Stimulated activated naive B cell treated with anti-CD40 and anti-IgM and Interleukin-4, amounts not matched to agents 10 μg/mL and 1 μg/mL and 100 μg/mL, for 72 hours (primary cell): ENCODE measurements at regions not wholly inside any gene's neighbourhood (a gene's known extent, or its start where the extent isn't known, plus 50 kb on each side); places are given as distances from the start of the nearest gene placed in this dataset.

ENCODE experiments used
- ATAC-seq, 2 donors: fragments of 150-1000 bp; cut with Tn5 transposase; replicated peaks; 2 replicates each; pipeline ENCODE4 v1.10.0; 2021; ENCODE audit warnings: moderate library complexity in 1 of 2
- DNase-seq: peaks from one replicate; pipeline ENCODE4 v3.0.0; 2021
- H3K27ac Mint-ChIP-seq: one replicate; pipeline ENCODE4 v1.8.0; 2022; ENCODE audit warnings: mild to moderate bottlenecking, mixed read lengths
- H3K27me3 Mint-ChIP-seq, 2 donors: one replicate each; pipeline ENCODE4 v1.8.0; 2022; ENCODE audit warnings: mixed read lengths in 2 of 2
- H3K36me3 Mint-ChIP-seq, 2 donors: one replicate each; pipeline ENCODE4 v1.8.0; 2022; ENCODE audit warnings: mixed read lengths in 2 of 2, mild to moderate bottlenecking in 1 of 2
- H3K4me1 Mint-ChIP-seq, 2 donors: one replicate each; pipeline ENCODE4 v1.8.0; 2022; ENCODE audit warnings: mixed read lengths in 2 of 2, mild to moderate bottlenecking in 1 of 2
- H3K4me3 Mint-ChIP-seq, 2 donors: one replicate each; pipeline ENCODE4 v1.8.0; 2022; ENCODE audit warnings: mild to moderate bottlenecking in 2 of 2, mixed read lengths in 2 of 2, moderate library complexity in 1 of 2
- H3K9me3 Mint-ChIP-seq, 2 donors: one replicate each; pipeline ENCODE4 v1.8.0; 2022; ENCODE audit warnings: mixed read lengths in 2 of 2, mild to moderate bottlenecking in 1 of 2

GRCh38 chr6:170182093-170182780 lies 108.6 kb downstream of the DLL1 start:
- no peak overlapping the region for H3K27ac Mint-ChIP-seq
- peaks cover 5% of the 10 kb centered on the region in 2 donors for H3K27me3 Mint-ChIP-seq
- H3K4me3 Mint-ChIP-seq, result no peak overlapping the region
- H3K9me3 Mint-ChIP-seq, result peaks cover 12 to 13% of the 10 kb centered on the region in 2 donors
- ATAC-seq (no peak), DNase-seq (no peak)
- H3K36me3 Mint-ChIP-seq, result peaks cover 0 to 2% of the 10 kb centered on the region in 2 donors
- H3K4me1 Mint-ChIP-seq, result peaks cover 0 to 4% of the 10 kb centered on the region in 2 donors

DNA sequence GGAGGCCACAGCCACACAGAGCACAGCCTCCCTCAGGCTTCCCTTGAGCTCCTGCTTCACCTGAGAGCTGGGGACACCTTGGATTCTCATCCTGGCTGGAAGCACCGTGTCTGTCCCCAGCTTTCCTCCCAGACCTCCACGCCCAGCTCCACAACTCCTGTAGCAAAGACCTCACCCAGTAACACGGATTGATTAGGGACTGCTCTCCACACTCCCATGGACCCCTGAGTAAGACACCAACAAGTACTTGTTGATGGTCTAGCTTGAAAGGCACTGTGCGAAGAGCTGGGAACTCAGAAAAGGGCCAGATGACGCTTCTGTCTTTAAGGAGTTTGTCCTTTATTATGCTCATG lies 109.6 kb downstream of the DLL1 start:
- Mint-ChIP-seq H3K27ac (no peak overlapping the region), H3K4me1 (peaks cover 5 to 9% of the 10 kb centered on the region in 2 donors), H3K27me3 (peaks cover 5 to 11% of the 10 kb centered on the region in 2 donors), H3K9me3 (peaks cover 15 to 17% of the 10 kb centered on the region in 2 donors), H3K4me3 (no peak overlapping the region), H3K36me3 (peaks cover 5% of the 10 kb centered on the region in 2 donors)
- ATAC-seq, result no peak
- no peak for DNase-seq

- Mint-ChIP-seq H3K4me3 (no peak overlapping the region), H3K27ac (no peak overlapping the region), H3K36me3 (peaks cover 5% of the 10 kb centered on the region in 2 donors), H3K4me1 (peaks cover 5 to 9% of the 10 kb centered on the region in 2 donors), H3K9me3 (peaks cover 15 to 17% of the 10 kb centered on the region in 2 donors), H3K27me3 (peaks cover 5 to 11% of the 10 kb centered on the region in 2 donors)
- ATAC-seq (no peak), DNase-seq (no peak)
These were observed 110.1 kb downstream of the DLL1 start for GRCh38 chr6:170180671-170181337.

DNA sequence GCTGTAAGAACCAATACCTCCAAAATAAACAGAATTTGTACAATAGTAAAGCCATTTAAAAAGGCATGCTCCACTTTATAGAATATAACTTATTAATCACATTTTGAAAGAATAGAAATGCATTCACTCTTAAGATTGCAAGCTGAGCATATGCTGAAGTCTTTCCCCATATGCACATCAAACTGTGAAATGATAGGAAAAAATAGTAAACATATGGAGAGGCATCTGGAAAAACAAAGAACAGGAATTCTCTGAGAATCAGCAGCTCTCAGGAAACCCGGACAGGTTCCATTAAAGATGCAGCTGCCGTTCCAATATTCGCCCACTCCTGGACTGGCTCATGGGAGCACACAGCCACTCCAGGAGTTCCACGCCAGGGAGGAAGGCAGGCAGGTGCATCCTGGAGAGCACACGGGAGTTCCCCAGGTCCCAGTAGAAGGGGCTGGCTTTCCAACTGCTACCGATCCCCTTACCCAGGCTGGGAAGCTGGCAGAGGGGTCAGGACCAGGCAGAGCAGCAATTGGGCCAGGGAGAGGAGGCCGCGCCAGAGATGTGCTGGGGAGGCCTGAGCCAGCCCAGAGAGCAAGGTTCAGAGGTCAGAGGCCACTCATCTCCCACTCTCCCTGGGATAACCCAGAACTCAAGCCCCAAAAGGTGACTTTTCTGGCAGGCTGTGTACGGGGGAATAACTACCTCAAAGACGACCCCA lies 111.1 kb downstream of the DLL1 start:
- ATAC-seq, result no peak
- H3K36me3 Mint-ChIP-seq, result peaks cover 5% of the 10 kb centered on the region in 2 donors
- DNase-seq, result no peak
- H3K9me3 Mint-ChIP-seq, result peaks cover 15 to 17% of the 10 kb centered on the region in 2 donors
- no peak overlapping the region for H3K4me3 Mint-ChIP-seq
- H3K27ac Mint-ChIP-seq, result no peak overlapping the region
- peaks cover 5 to 9% of the 10 kb centered on the region in 2 donors for H3K4me1 Mint-ChIP-seq
- H3K27me3 Mint-ChIP-seq, result peaks cover 5 to 11% of the 10 kb centered on the region in 2 donors

DNA sequence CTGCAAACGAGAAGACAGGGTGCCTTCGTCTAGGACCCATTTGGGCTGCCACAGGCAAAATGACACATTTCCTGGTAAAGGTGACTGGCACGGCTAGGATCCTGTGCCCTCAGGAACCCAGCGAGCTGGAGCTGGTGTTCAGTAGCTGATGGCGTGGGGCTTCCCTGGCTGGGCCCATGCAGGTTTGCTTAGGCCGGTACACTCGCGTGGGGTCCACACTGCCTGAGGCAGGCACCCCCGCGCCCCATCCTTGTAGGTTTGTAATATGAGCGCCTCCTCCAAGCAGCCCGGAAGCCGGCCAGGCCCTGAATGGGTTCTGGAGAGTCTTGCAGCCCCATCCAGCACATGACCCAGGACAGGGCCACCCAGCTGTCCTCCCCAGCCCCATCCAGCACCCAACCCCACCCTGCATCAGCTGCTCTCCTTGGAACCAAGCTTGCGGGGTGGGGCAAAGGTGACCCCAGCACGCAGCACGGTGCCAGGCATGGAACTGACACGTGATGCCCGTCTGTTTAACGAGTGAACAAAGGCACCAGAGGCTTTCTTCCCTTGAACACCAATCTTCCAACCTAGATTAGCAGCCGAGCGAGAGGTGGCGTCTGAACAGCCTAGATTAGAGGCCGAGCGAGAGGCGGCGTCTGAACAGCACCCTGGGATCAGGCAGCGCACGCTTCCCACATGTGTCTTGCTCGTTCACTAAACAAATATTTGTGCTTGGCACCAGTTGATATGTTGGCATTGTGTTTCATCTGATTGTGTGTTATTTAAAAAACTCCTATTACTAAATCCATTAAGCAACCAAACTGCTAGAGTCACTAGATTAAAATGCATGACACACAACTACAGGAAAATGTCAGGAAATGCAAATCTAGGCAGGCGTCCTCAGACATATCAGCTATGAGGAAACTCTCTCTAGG lies 112.1 kb downstream of the DLL1 start:
- ATAC-seq (no peak), DNase-seq (no peak)
- H3K36me3 Mint-ChIP-seq, result peaks cover 5% of the 10 kb centered on the region in 2 donors
- H3K27ac Mint-ChIP-seq, result no peak overlapping the region
- peaks cover 5 to 11% of the 10 kb centered on the region in 2 donors for H3K27me3 Mint-ChIP-seq
- H3K4me1 Mint-ChIP-seq, result peaks cover 5 to 9% of the 10 kb centered on the region in 2 donors
- H3K9me3 Mint-ChIP-seq, result peaks cover 15 to 17% of the 10 kb centered on the region in 2 donors
- no peak overlapping the region for H3K4me3 Mint-ChIP-seq

GRCh38 chr6:170177772-170178560 lies 112.9 kb downstream of the DLL1 start:
- no peak for DNase-seq
- ATAC-seq, result no peak
- Mint-ChIP-seq H3K9me3 (peaks cover 10 to 11% of the 10 kb centered on the region in 2 donors), H3K27me3 (peaks cover 13 to 16% of the 10 kb centered on the region in 2 donors), H3K4me3 (peak overlapping the region in 1 of 2 donors; percentile 36), H3K4me1 (peaks cover 5 to 7% of the 10 kb centered on the region in 2 donors), H3K27ac (peak overlapping the region; percentile 65), H3K36me3 (peaks cover 3 to 5% of the 10 kb centered on the region in 2 donors)

DNA sequence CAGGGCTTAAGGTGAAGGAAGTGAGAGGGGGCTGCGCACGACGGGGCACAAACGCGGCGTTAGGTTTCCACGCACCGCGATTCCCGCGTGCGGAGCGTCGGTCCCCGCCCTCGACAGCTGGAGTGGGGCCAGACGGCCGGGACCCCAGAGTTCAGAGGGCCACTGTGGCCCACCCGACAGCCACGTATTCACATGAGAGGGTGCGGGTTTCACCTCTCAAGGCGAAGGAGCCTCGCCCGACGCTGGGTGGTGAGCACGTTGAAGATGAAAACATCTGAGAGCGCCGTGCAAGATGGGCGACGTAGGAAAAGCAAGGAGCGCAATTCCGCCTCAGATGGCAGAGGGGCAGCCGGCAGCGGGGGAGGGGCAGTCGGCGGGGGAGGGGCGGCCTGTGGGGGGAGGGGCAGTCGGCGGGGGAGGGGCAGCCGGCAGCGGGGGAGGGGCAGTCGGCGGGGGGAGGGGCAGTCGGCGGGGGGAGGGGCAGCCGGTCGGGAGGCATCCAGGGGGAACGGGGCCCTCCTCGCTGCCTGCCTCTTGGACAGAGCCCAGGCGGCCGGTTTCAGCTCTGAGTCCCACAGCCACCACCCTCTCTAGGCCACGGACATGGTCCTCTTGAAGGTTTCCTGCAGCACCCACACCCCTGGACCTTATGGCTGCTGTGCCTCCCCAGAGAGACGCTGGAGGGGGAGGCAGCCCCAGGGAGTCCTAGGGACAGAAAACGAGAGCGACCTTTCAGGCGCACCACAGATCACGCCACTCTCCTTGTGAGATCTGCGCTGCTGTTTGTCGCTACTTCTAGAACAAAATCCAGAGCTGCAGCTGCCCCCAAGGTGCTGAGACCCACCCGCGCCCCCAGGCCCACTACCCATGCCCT lies 113.7 kb downstream of the DLL1 start:
- peak overlapping the region; percentile 46 to 82 for H3K4me3 Mint-ChIP-seq
- H3K4me1 Mint-ChIP-seq, result peaks cover 5 to 6% of the 10 kb centered on the region in 2 donors
- H3K27ac Mint-ChIP-seq, result peak overlapping the region; percentile 98
- H3K9me3 Mint-ChIP-seq, result peaks cover 7 to 11% of the 10 kb centered on the region in 2 donors
- peaks cover 5% of the 10 kb centered on the region in 2 donors for H3K36me3 Mint-ChIP-seq
- peaks cover 18 to 23% of the 10 kb centered on the region in 2 donors for H3K27me3 Mint-ChIP-seq
- DNase-seq, result no peak
- ATAC-seq, result no peak

- peak overlapping the region; percentile 98 for H3K27ac Mint-ChIP-seq
- peak overlapping the region in 1 of 2 donors; percentile 82 for H3K4me3 Mint-ChIP-seq
- H3K4me1 Mint-ChIP-seq, result peaks cover 5% of the 10 kb centered on the region in 2 donors
- peaks cover 14 to 23% of the 10 kb centered on the region in 2 donors for H3K27me3 Mint-ChIP-seq
- H3K36me3 Mint-ChIP-seq, result peaks cover 5% of the 10 kb centered on the region in 2 donors
- no peak for ATAC-seq
- DNase-seq, result no peak
- H3K9me3 Mint-ChIP-seq, result peaks cover 7 to 9% of the 10 kb centered on the region in 2 donors
These were observed 114.6 kb downstream of the DLL1 start for GRCh38 chr6:170176136-170176897.

DNA sequence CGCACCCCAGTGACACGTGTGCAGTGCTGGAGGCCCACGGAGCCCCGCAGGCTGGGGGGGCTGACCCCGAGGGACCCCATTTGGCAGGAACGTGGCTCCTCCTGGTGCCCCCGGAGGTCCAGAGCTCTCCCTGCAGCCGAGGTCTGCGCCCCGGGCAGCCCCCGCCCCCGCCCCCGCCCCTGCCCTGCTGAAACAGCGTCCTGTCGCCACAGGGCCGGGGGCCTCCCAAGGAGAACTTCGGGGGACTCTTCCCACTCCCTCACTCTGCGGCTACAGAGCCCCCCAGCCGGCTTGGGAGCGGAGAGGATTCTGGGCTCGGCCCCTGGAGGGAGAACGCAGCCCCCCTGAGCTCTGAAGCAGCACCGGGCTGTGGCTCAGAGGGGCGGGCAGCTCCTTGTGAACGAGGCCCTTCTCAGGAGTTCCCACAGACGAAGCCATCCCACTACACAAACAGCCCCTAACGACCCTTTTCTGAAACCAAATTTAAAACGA lies 115.2 kb downstream of the DLL1 start:
- Mint-ChIP-seq H3K27ac (no peak overlapping the region), H3K9me3 (peaks cover 9 to 13% of the 10 kb centered on the region in 2 donors), H3K27me3 (peaks cover 14 to 23% of the 10 kb centered on the region in 2 donors), H3K4me3 (no peak overlapping the region), H3K36me3 (peaks cover 5% of the 10 kb centered on the region in 2 donors), H3K4me1 (peaks cover 5% of the 10 kb centered on the region in 2 donors)
- DNase-seq (no peak), ATAC-seq (no peak)

- peaks cover 9 to 14% of the 10 kb centered on the region in 2 donors for H3K9me3 Mint-ChIP-seq
- peaks cover 5% of the 10 kb centered on the region in 2 donors for H3K4me1 Mint-ChIP-seq
- H3K27ac Mint-ChIP-seq, result peak overlapping the region; percentile 59
- peaks cover 5% of the 10 kb centered on the region in 2 donors for H3K36me3 Mint-ChIP-seq
- H3K27me3 Mint-ChIP-seq, result peaks cover 14 to 23% of the 10 kb centered on the region in 2 donors
- ATAC-seq (no peak), DNase-seq (no peak)
- no peak overlapping the region for H3K4me3 Mint-ChIP-seq
These were observed 115.9 kb downstream of the DLL1 start for GRCh38 chr6:170174771-170175643.
